ENCODE measurements at regions not wholly inside any gene's neighbourhood (a gene's known extent, or its start where the extent isn't known, plus 50 kb on each side); places are given as distances from the start of the nearest gene placed in this dataset.

DNA sequence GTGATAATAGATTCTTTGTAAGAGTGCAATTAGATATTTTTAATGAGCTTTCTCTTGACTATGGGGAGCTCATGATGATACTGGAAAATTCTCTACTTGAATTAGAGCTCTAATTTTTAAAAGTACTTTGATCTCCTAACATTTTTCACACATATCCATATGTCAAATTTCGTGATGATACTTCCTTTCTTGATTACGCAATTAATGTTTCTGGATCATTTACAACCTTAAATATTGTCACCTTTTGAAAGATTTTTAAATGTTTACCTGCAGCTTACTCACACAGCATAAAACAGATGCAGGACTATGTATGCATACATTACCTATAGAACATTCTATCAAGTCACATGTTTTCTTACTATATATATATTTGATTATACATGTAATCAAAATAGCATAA, 598.5 kb upstream of the DSEL start:
- DNase-seq (ENCODE audit: low spot score), result no peak

DNA sequence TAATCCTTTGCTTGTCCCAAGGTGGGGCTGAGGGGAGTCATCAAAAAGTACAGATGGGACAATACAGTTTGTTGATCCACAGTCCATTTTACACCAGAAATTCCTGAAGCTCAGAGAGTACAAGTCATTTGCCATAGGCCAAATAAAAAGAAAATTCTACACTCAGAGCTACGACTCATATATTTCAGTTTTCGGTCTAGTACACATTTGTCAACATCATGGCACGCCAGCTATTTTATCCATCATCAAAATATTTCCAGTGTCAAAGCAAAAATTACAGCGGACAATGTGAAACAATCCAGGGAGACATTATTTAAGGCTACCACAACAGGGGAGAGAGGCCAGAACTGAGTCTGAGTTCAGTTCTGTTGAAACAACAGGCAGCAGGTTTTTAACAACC, 587.5 kb upstream of the DSEL start:
- no peak for DNase-seq (ENCODE audit: low spot score)

DNA sequence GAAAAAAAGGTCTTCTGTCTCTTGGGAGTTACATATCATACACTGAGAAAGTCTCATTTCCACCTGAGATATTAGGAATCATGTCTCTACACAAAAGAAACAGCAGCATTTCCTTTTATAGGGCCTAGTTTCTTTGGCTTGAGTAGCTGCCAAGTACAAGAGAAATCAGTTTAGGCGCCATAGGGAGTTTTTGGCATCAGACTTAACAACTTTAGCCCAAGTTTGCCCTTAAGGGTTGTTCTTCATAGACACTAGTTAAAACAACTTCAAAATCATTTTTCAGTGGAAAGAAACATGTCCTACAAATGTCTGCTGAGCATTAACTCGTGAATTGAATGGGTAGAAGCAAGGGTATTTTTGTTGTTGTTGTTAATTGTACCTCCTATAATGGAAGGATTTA, 587.0 kb upstream of the DSEL start:
- DNase-seq (ENCODE audit: low spot score), result no peak

DNA sequence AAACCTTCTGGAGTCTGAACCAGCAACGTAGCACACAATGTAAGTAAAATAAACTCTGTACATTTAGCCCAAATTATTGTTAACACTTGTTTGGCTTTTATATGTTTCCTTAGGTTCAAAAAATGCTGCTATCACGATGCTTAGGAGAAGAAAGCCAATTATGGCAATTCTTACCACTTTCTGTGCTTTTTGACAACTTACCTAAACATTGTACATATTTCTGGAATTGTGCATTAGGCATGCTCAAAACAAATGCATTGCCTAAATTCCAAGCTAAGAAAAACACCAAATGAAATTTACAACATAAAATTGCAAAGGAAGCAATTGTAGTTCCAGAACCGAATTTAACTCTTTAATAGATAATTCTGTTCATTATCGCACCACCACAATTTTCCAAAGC, 585.6 kb upstream of the DSEL start:
- DNase-seq (ENCODE audit: low spot score), result no peak

DNA sequence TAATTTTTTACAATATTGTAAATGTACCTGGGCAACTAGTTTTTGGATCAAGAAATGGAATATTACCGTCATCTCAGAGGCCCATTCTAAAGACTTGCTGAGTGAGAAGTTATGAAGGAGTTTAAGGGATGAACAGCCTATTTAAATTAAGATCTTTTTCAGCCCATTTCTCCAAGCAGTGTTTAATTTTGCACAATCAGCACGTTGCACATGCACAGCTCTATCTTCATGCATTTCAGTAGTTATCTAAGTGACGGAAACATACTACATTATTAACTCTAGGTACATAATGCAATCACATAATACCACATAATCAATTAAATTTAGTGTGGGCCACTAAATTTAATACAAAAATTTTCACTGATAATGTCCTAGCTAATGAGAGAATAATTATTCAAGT, 582.1 kb upstream of the DSEL start:
- DNase-seq (ENCODE audit: low spot score), result no peak

DNA sequence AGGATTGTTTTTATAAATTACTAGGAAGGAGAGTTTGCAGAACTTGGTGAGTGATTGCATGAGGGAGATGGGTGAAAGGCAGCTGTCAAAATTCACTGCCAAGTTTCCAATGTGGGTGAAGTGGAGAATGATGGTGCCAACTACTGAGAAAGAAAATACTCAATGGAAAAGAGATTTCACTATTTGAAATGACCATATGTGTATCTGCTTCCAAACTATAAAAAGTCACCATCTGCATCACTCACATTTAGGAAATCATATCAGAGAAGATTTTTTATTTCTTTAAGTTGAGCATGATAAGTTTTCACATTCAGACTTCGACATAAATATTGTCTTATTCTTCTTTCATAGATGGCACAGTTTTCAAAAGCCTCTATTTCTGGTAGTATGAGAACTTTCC, 570.0 kb upstream of the DSEL start:
- DNase-seq (ENCODE audit: low spot score), result no peak

DNA sequence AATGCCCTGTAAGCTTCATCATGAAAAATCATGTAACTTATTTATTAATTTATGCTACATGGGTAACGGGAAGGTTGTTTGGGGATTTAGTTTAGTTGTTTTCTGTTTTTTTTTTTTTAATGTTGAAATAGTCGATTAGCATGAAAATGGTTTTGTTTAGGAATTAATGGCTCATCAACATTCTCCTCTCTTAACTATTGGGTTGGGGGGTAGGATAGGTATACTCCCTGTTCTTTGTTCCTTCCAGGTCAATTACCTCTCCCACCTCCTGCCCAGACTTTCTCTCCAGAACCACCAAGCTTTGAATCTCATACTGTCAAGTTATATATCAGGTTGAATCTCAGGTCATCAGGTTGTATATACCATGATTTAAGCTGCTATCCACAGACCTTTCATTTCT, 568.7 kb upstream of the DSEL start:
- no peak for DNase-seq (ENCODE audit: low spot score)

DNA sequence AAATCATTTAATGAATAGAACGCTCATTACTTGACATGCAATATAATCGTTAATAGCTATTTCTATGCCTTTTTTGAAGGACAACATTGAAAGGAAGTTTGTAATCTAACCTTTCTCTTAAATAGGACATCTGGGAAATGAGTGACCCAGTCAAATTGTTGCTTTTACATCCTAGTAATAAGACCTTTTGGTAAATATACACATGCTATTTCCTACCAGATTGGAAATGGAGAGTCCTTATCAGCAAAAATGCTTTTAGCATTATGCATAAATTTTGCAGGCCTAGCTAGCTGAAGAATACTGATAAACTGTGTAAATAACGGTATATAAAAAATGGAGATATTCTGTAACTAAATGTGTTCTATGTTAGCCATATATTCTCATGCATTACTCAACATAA, 567.3 kb upstream of the DSEL start:
- DNase-seq (ENCODE audit: low spot score), result no peak

DNA sequence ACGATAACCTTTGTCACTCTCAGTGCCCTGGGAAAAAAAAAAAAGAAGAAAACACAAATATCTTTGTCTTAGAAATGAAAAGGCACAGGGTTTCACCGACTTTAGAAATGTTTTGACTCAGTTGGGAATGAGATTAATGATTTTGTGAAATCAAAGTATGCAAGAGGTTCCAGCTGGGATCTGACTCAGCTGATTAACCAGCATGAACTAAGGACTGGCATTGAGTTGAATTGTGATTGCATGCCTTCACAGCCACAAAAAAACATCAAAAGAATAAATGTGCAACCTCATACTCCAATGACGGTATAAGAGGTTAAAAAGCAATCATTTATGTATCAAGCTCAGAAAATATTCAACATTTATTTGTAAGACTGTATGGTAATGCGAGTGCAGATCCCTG, 566.6 kb upstream of the DSEL start:
- no peak for DNase-seq (ENCODE audit: low spot score)

DNA sequence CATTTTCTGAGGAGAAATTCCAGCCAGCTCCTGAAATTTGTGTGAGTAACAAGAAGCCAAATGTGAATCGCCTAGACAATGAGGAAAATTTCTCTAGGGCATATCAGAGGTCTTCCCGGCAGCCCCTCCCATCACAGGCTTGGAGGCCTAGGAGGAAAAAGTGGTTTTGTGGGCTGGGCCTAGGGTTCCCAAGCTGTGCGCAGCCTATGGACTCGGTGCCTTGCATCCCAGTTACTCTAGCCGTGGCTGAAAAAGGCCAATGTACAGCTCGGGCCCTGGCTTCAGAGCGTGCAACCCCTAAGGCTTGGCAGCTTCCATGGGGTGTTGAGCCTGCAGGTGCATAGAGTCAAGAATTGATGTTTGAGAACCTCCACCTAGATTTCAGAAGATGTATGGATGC, 556.2 kb upstream of the DSEL start:
- no peak for DNase-seq (ENCODE audit: low spot score)

DNA sequence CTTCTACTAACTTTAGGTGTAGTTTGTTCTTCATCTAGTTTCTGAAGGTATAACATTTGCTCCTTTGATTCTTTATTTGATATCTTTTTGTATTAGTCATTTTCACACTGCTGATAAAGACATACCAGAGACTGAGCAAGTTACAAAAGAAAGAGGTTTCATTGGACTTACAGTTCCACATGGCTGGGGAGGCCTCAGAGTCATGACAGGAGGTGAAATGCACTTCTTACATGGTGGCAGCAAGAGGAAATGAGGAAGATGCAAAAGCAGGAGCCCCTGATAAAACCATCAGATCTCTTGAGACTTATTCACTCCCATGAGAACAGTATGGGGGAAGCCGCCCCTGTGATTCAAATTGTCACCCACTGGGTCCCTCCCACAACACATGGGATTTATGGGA, 544.4 kb upstream of the DSEL start:
- no peak for DNase-seq (ENCODE audit: low spot score)

DNA sequence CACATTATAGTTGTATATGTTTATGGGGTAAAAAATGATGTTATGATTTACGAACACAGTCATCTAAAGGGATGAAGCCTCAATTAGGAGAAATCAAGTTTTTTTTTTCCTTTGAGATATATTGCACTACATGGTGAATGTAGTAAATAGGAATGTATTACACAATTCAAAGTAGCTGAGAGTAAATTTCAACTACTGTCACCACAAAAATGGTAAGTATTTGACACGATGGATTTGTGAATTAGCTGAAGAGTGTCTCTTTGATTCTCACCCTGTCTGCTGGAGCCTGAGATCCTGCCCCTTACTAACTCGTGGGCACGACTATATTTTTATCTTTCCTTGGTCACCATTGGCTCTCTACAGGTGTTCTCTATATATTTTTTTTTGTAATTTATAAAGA, 540.4 kb upstream of the DSEL start:
- no peak for DNase-seq (ENCODE audit: low spot score)

DNA sequence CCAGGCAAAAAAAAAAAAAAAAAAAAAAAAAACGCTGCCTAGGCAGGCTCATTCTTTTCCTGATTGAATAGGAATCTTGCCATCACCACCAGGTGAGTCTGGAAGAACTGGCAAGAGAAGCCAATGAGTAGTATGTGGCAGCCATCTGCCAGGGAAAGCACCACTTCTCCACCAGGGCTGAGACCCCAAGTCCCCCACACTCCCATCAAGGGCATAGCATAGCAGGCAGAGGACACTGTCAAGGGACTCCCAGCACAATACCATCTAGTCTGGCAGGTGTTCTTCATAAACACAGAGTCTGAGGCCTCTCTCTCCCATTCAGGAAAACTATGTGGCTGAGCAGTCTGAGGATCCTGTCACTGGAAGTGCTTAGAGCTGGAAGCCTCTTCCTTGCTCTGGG, 538.1 kb upstream of the DSEL start:
- no peak for DNase-seq (ENCODE audit: low spot score)

DNA sequence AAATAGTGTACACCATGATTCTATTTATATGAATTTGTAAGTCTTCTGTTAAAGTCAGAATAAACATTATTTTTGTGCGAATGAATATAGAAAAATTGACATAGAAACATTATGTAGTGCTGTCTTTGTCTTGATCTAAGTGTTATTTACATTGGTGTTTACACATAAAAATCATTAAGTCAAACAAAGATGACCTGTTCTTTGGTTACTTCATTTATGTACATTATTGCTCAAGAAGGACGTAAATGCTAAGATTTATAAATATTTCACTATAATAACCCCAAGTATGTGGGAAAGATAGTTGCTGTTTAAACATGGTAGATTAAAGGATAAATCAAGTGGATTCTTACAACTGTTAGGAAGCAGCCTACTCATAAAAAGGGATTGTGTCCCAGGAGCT, 536.8 kb upstream of the DSEL start:
- no peak for DNase-seq (ENCODE audit: low spot score)

DNA sequence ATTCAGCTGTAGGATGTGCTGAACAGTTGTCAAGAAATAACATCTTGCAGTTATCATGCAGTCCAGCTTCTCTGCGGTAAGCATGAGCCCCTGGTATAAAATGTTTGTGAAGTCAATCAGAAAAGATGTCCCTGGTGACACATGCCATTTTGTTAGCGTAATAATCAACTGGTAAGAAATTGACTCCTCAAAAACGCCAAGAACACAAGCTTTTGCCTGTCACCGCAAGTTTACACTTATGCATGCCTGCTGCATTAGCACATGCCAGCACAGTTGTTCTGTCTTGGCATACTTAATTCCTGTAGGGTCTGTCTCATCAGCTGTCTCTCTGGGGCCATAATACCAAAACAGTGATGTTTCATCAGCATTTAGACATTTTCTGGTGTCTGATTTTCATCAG, 524.8 kb upstream of the DSEL start:
- DNase-seq (ENCODE audit: low spot score), result no peak

DNA sequence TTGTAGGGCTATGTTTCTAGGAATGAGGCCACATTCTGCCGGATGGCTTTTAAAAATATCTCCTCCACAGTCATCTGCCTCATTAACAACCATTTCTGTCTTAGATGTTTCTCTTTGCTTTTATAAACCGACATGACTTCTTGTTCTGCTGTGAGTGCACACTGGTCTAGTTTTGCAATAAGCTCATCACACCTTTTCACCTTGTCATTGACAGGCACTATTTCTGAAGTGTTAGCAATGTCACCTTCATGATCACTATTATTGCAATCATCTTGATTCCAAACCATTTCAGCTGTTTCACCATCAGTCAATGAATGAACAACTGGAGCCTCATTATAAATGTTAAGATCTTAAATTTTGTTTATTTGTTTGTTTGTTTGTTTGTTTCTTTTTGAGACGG, 523.7 kb upstream of the DSEL start:
- DNase-seq (ENCODE audit: low spot score), result no peak

DNA sequence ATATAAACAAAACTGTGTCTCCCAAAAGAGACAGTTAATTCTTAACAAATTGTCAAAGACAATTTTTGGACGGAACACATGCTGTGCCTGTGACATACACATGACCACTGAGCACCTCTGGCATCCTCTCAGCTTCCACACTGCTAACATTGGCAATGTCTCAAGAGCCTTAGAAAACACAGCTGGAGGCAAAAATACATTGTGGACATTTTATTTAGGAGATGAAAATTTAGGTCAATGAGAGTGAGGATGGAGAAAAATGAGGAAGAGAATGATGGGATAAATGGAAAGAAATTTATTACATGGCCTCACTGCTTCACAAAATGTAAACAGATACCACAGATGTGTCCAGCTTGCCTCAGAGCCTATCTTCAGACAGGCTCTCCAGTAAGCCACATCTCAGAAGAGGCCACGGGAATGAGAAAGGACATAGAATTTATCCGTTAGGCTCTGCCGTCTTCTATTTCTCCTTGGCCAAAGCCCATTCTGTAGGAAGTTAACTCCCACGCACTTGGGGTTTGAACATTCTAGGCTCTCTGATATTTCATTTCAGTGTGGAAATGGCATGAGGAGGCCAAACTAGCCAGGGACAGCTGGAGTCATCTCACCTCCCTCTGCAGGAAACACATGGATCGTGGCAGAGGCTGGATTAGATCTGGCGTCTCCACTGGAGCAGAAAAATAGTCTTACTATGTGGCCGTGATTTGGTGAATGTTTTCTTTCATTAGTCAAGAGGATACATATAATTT, 519.4 kb upstream of the DSEL start:
- no peak for DNase-seq (ENCODE audit: low spot score)

DNA sequence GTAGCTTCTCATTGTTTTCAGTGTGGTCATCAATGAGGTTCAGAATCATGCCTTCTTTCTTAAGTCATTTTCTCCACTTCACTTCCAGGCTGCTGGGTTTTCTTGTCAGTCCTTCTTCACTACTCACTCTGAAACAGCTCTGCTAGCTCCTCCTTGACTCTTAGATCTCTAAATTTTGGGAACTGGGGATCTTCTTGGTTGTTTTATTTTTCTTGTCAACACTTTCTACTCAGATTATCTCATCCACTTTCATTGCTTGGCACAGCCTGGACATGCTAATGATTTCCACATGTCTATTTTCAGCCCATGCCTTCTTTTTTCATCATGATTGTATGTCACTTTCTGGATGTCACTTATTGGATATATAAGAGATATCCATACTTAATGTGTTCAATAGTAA, 517.8 kb upstream of the DSEL start:
- no peak for DNase-seq (ENCODE audit: low spot score)

DNA sequence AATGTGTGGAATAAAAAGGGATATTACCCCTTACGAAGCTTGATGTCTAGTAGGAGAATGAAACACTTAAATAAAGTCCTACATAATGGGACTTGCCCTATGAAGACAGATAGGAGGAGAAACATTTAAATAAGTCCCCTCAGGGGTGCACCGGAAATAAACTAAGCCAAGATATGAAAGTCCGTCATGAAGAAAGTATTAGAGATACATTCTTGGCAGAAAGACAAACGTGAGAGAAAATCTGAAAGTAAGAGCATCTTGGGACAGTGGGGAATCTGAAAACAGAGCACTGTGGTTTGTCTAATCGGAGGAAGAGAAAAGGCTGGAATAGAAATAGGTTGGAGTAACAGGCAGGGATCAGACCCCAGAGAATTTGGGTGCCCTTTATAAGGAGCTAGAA, 516.9 kb upstream of the DSEL start:
- no peak for DNase-seq (ENCODE audit: low spot score)

DNA sequence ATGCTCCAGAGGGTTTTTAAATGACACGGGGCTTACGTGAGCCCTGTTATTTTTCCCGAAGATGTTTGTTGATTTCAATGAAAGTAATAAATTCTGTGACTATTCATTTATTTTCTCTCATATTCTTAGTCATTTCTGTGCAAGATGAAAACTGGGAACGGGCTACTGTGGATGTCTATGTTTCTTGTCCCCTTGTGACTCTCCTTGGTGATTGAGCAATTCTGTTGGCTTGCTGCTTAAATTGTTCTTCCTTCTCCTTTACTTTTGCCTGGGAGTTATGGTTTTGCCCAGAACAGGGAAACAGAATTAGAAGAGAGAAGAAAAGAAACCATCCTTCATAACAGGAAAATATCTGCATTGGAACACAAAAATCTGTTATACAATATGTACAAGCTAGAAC, 508.2 kb upstream of the DSEL start:
- no peak for DNase-seq (ENCODE audit: low spot score)

DNA sequence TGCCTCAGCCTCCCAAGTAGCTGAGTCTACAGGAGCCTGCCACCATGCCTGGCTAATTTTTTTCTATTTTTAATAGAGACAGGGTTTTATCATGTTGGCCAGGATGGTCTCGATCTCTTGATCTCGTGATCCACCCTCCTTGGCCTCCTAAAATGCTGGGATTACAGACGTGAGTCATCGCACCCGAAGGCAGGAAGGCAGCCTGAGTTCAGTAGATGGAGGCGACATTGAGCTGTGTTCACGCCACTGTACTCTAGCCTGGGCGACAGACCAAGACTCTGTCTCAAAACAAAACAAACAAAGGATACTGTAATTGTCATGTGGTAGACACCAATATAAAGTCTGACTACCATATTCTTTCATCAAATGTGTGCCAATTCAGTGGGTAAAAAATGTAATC, 500.9 kb upstream of the DSEL start:
- DNase-seq (ENCODE audit: low spot score), result no peak

DNA sequence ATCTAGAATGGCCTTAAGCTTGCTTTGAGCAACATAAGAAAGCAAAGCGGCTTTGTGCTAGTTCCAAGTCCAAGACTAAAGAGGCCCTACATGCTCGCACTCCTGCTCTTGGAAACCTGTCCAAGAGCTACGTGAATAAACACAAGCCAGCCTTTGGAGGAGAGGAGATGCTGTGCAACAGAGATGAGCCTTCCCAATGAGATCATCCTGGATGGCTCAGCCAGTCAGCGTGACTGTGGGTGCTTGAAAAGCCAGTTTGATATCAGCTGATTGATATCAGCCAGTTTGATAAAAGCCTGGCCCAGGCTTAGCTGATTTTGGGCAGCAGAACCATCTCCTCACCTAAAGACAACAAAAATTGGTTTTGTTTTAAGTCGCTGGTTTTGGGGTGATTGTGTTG, 481.0 kb upstream of the DSEL start:
- DNase-seq (ENCODE audit: low spot score), result no peak

DNA sequence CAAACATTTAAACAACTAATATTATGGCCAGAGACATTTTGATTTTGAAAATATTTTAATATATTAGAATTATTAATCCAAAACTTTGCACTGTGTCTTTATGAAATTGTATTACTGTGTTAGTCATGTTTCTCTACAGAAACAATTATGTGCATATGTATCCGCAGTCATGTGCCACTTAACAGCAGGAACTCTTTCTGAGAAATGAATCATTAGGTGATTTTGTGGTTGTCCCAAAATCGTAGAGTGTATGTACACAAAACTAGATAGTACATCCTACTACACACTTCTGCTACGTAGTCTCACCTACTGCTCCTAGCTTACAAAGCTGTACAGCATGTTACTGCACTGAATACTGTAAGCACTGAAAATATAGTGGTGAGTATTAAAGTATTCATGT, 479.2 kb upstream of the DSEL start:
- no peak for DNase-seq (ENCODE audit: low spot score)

DNA sequence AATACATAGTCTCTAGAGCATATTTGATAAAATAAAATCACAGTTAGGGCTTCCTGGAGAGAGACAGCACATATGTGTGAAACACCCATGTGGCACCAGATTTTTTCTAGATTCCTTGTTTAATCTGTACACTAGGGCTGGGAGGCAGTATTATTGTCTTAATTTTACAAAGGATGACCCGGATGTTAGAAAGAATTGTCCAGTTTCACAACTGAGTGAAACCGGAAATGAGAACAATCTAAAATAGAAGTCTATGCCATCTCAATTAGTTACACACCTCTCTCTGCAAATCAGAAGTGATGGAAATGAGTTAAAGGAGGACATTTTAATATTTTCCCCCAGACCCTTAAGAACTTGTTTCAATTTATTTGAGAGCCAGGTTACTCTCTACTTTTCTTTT, 463.7 kb upstream of the DSEL start:
- no peak for DNase-seq (ENCODE audit: low spot score)
